Gastroesophageal sphincter (tissue), 3 donors: ENCODE measurements at regions not wholly inside any gene's neighbourhood (a gene's known extent, or its start where the extent isn't known, plus 50 kb on each side); places are given as distances from the start of the nearest gene placed in this dataset.

Experiments used
- CTCF ChIP-seq, 4 experiments: fragments of 200-600 bp in 2 of 4; fragments of 450-650 bp in 2 of 4; sonication (generic) in 1 of 4; IDR thresholded peaks; one replicate each; pipeline ENCODE4 v1.5.1; 2017 to 2019; ENCODE audit warnings: antibody characterized with exemption in 4 of 4, mild to moderate bottlenecking in 2 of 4, moderate library complexity in 2 of 4
- EP300 ChIP-seq: sonication (generic); formaldehyde crosslinking; IDR thresholded peaks from one replicate; pipeline ENCODE4 v1.6.1; 2017; ENCODE audit warnings: antibody characterized with exemption, mild to moderate bottlenecking
- POLR2A ChIP-seq, 2 donors: fragments of 450-650 bp; IDR thresholded peaks; one replicate each; pipeline ENCODE4 v1.6.1; 2017; ENCODE audit warnings: antibody characterized with exemption in 2 of 2, mild to moderate bottlenecking in 2 of 2, moderate library complexity in 1 of 2
- POLR2AphosphoS5 ChIP-seq: sonication (generic); formaldehyde crosslinking; IDR thresholded peaks from one replicate; pipeline ENCODE4 v1.6.1; 2017; ENCODE audit warnings: antibody characterized with exemption

GRCh38 chr4:157514711-157515110 lies 294.2 kb downstream of the GRIA2 start:
- TF ChIP-seq CTCF (IDR thresholded peaks at IDR 0.05) = no peak
- no peak for TF ChIP-seq POLR2A (IDR thresholded peaks at IDR 0.05)
- no peak for TF ChIP-seq POLR2AphosphoS5
- no peak for TF ChIP-seq EP300
